Neural progenitor cell (in vitro differentiated cells): ENCODE measurements at regions not wholly inside any gene's neighbourhood (a gene's known extent, or its start where the extent isn't known, plus 50 kb on each side); places are given as distances from the start of the nearest gene placed in this dataset.

Experiments
- DNase-seq: peaks from one replicate; pipeline ENCODE4 v3.0.0-alpha.2; 2016; ENCODE audit warnings: low spot score
- H2AFZ ChIP-seq: fragments of 200-600 bp; sonication (generic); replicated peaks from 2 replicates; pipeline ENCODE4 v1.6.1; 2016; ENCODE audit warnings: antibody characterized with exemption
- H3F3A ChIP-seq: fragments of 200-600 bp; sonication (generic); 2 replicates; pipeline ENCODE4 v1.6.1; 2016; ENCODE audit warnings: antibody characterized with exemption, low read depth
- H3K27ac ChIP-seq: fragments of 200-600 bp; sonication (generic); 2 replicates; pipeline ENCODE4 v1.5.1; 2016; ENCODE audit warnings: mild to moderate bottlenecking
- H3K27me3 ChIP-seq: fragments of 200-600 bp; sonication (generic); 2 replicates; pipeline ENCODE4 v1.6.1; 2016; ENCODE audit warnings: mild to moderate bottlenecking, moderate library complexity
- H3K36me3 ChIP-seq: fragments of 200-600 bp; sonication (generic); 2 replicates; pipeline ENCODE4 v1.5.1; 2016
- H3K4me1 ChIP-seq: fragments of 200-600 bp; sonication (generic); 2 replicates; pipeline ENCODE4 v1.6.1; 2016; ENCODE audit warnings: mixed run types
- H3K4me2 ChIP-seq: fragments of 200-600 bp; sonication (generic); 2 replicates; pipeline ENCODE4 v1.6.1; 2016
- H3K4me3 ChIP-seq: fragments of 200-600 bp; sonication (generic); 2 replicates; pipeline ENCODE4 v1.5.1; 2016
- H3K79me2 ChIP-seq: fragments of 200-600 bp; sonication (generic); 2 replicates; pipeline ENCODE4 v1.6.1; 2016; ENCODE audit warnings: low read depth
- H3K9ac ChIP-seq: fragments of 200-600 bp; sonication (generic); 2 replicates; pipeline ENCODE4 v1.6.1; 2016
- H3K9me3 ChIP-seq: fragments of 200-600 bp; sonication (generic); 2 replicates; pipeline ENCODE4 v1.5.1; 2016; ENCODE audit warnings: low read depth
- H4K20me1 ChIP-seq: fragments of 200-600 bp; sonication (generic); 2 replicates; pipeline ENCODE4 v1.6.1; 2016; ENCODE audit warnings: low read depth
- H3K27ac Mint-ChIP-seq: 3 replicates; pipeline ENCODE4 v1.8.0; 2021; ENCODE audit warnings: mixed read lengths
- H3K27me3 Mint-ChIP-seq: 2 replicates; pipeline ENCODE4 v1.8.0; 2022; ENCODE audit warnings: low read depth, mild to moderate bottlenecking, inconsistent platforms, moderate library complexity, mixed read lengths; ENCODE audit not compliant: insufficient read depth
- H3K36me3 Mint-ChIP-seq: 3 replicates; pipeline ENCODE4 v1.8.0; 2021; ENCODE audit warnings: mixed read lengths
- H3K4me1 Mint-ChIP-seq: 3 replicates; pipeline ENCODE4 v1.8.0; 2021; ENCODE audit warnings: mixed read lengths
- H3K4me3 Mint-ChIP-seq: 3 replicates; pipeline ENCODE4 v1.8.0; 2021; ENCODE audit warnings: mild to moderate bottlenecking, moderate library complexity, mixed read lengths
- H3K9me3 Mint-ChIP-seq: 3 replicates; pipeline ENCODE4 v1.8.0; 2020; ENCODE audit warnings: mixed read lengths
- EZH2 ChIP-seq: fragments of 200-600 bp; sonication (generic); IDR thresholded peaks from 2 replicates; pipeline ENCODE4 v1.6.1; 2017; ENCODE audit warnings: antibody characterized with exemption, mild to moderate bottlenecking, moderate library complexity
- EZH2phosphoT487 ChIP-seq: fragments of 200-600 bp; sonication (generic); IDR thresholded peaks from 2 replicates; pipeline ENCODE4 v1.6.1; 2017; ENCODE audit warnings: antibody characterized with exemption
- TF ChIP-seq, protein P1 (sequence below): fragments of 200-600 bp; sonication (generic); IDR thresholded peaks from 2 replicates; pipeline ENCODE4 v1.5.1; 2017; ENCODE audit warnings: antibody characterized with exemption, mild to moderate bottlenecking

DNA sequence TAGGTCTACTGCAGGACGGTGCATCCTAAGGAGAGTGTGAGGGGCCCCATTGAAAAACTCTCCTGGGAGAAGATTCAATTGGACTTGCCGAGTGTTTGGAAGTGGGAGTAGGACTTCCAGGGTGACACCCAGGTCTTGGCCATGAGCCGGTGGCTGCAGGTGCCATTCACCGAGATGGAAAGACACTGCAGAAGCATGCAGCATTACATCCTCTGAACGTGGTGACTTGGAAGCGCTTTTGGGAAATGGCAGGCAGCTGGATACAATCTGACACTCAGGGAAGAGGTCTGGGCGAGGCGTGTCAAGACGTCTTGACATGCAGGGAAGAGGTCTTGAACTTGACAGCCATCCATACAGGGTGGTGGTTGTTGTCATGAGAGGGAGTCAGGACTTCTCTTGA is 126.9 kb downstream of the PAPOLA start:
- H3K9ac ChIP-seq = no peak overlapping the region
- H3K79me2 ChIP-seq = no peaks in the 10 kb centered on the region
- Mint-ChIP-seq H3K27me3 (peaks cover 4% of the 10 kb centered on the region), H3K36me3 (no peaks in the 10 kb centered on the region), H3K27ac (no peak overlapping the region), H3K4me3 (no peak overlapping the region), H3K9me3 (no peaks in the 10 kb centered on the region), H3K4me1 (peaks cover 10% of the 10 kb centered on the region)
- no peak overlapping the region for H3K27ac ChIP-seq
- TF ChIP-seq EZH2phosphoT487 = no peak
- TF ChIP-seq EZH2 = no peak
- TF ChIP-seq, protein P1, sequence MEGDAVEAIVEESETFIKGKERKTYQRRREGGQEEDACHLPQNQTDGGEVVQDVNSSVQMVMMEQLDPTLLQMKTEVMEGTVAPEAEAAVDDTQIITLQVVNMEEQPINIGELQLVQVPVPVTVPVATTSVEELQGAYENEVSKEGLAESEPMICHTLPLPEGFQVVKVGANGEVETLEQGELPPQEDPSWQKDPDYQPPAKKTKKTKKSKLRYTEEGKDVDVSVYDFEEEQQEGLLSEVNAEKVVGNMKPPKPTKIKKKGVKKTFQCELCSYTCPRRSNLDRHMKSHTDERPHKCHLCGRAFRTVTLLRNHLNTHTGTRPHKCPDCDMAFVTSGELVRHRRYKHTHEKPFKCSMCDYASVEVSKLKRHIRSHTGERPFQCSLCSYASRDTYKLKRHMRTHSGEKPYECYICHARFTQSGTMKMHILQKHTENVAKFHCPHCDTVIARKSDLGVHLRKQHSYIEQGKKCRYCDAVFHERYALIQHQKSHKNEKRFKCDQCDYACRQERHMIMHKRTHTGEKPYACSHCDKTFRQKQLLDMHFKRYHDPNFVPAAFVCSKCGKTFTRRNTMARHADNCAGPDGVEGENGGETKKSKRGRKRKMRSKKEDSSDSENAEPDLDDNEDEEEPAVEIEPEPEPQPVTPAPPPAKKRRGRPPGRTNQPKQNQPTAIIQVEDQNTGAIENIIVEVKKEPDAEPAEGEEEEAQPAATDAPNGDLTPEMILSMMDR = no peak
- no peak overlapping the region for H2AFZ ChIP-seq
- no peaks in the 10 kb centered on the region for H4K20me1 ChIP-seq
- no peaks in the 10 kb centered on the region for H3K27me3 ChIP-seq
- H3K4me2 ChIP-seq = no peak overlapping the region
- H3K36me3 ChIP-seq = no peaks in the 10 kb centered on the region
- H3K4me3 ChIP-seq = no peak overlapping the region
- no peaks in the 10 kb centered on the region for H3F3A ChIP-seq
- no peaks in the 10 kb centered on the region for H3K9me3 ChIP-seq
- no peaks in the 10 kb centered on the region for H3K4me1 ChIP-seq
- DNase-seq = no peak

DNA sequence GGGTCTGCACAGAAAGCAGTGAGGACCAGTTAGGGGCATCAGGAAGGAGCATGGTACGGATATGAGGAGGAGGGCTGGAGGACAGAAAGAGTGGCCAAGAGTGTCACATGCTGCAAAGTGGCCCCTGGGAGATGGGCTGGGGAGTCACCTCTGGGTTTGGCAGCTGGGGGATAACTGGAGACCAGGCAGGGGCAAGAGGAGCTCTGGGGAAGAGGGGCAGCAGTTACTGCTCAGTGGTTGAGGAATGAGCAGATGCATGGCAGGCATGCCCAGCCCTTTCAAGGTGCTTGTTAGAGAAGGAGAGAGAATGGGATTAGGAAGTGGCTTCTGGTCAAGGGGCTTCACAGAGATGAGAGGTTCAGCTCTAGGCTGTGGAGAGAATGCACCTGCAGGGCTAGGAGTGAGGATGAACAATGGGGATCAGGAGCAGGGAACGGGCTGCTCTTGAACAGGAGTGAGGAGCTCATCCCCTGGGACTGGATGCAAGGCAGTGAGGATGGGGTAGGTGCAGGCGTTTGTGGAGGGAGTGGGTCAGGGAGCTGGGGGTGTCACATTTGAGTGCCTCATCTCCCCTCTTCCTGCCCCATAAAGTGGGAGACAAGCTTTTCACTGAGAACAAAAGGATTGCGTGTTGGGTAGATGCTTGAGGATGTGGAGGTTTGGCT is 127.5 kb downstream of the PAPOLA start:
- Histone ChIP-seq H3K27ac (no peak overlapping the region), H3K4me3 (no peak overlapping the region), H3K36me3 (no peaks in the 10 kb centered on the region), H3K27me3 (no peaks in the 10 kb centered on the region), H3K9me3 (no peaks in the 10 kb centered on the region), H3K4me1 (no peaks in the 10 kb centered on the region), H3F3A (no peaks in the 10 kb centered on the region), H4K20me1 (no peaks in the 10 kb centered on the region), H3K79me2 (no peaks in the 10 kb centered on the region), H2AFZ (no peak overlapping the region), H3K9ac (no peak overlapping the region), H3K4me2 (no peak overlapping the region)
- Mint-ChIP-seq H3K4me1 (peaks cover 9% of the 10 kb centered on the region), H3K27ac (no peak overlapping the region), H3K27me3 (peaks cover 4% of the 10 kb centered on the region), H3K9me3 (no peaks in the 10 kb centered on the region), H3K36me3 (no peaks in the 10 kb centered on the region), H3K4me3 (no peak overlapping the region)
- no peak for DNase-seq
- TF ChIP-seq EZH2phosphoT487 (no peak), EZH2 (no peak)
- TF ChIP-seq, protein P1 = no peak

DNA sequence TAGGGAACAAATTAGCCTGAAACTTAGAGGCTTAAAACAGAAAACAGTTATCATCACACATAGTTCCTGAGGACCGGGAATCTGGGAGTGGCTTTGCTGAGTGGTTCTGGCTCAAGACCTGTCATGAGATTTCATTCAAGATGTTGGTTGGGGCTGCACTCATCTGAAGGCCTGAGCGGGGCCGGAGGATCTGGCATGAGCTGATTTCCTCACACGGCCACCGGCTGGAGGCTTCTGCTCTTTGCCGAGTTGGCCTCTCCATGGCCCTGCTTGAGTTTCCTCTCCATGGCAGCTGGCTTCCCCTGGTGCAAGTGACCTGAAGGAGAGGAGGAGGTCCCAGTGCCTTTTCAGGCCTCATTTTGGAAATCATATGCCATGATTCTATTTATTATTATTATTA is 128.1 kb downstream of the PAPOLA start:
- no peaks in the 10 kb centered on the region for H3F3A ChIP-seq
- DNase-seq = no peak
- H3K9me3 ChIP-seq = no peaks in the 10 kb centered on the region
- peaks cover 4% of the 10 kb centered on the region for H3K27me3 Mint-ChIP-seq
- H3K27ac ChIP-seq = no peak overlapping the region
- no peaks in the 10 kb centered on the region for H4K20me1 ChIP-seq
- no peaks in the 10 kb centered on the region for H3K36me3 Mint-ChIP-seq
- no peaks in the 10 kb centered on the region for H3K79me2 ChIP-seq
- no peaks in the 10 kb centered on the region for H3K9me3 Mint-ChIP-seq
- H3K27ac Mint-ChIP-seq = no peak overlapping the region
- H3K27me3 ChIP-seq = no peaks in the 10 kb centered on the region
- H3K4me2 ChIP-seq = no peak overlapping the region
- no peak overlapping the region for H3K4me3 Mint-ChIP-seq
- no peak overlapping the region for H3K4me3 ChIP-seq
- no peaks in the 10 kb centered on the region for H3K36me3 ChIP-seq
- no peak for TF ChIP-seq EZH2
- TF ChIP-seq, protein P1 = no peak
- no peak for TF ChIP-seq EZH2phosphoT487
- H3K4me1 ChIP-seq = no peaks in the 10 kb centered on the region
- no peak overlapping the region for H2AFZ ChIP-seq
- H3K9ac ChIP-seq = no peak overlapping the region
- peaks cover 10% of the 10 kb centered on the region for H3K4me1 Mint-ChIP-seq
